OCI-LY3 (cell line): ENCODE measurements at regions not wholly inside any gene's neighbourhood (a gene's known extent, or its start where the extent isn't known, plus 50 kb on each side); places are given as distances from the start of the nearest gene placed in this dataset.

Experiments used
- CTCF ChIP-seq: fragments of 200-600, 300-600 bp; sonication (generic); IDR thresholded peaks from 2 replicates; pipeline ENCODE4 v1.5.1; 2014; ENCODE audit warnings: antibody characterized with exemption, low read length, low read depth
- EZH2phosphoT487 ChIP-seq: fragments of 200-600 bp; shearing (Covaris generic); IDR thresholded peaks from 2 replicates; pipeline ENCODE4 v1.6.1; 2018; ENCODE audit warnings: antibody characterized with exemption, mixed run types, low read depth

- no peak for TF ChIP-seq CTCF
- no peak for TF ChIP-seq EZH2phosphoT487
Observed at GRCh38 chr4:28313729-28314713, 1453.4 kb downstream of the STIM2 start.
